ENCODE measurements at regions not wholly inside any gene's neighbourhood (a gene's known extent, or its start where the extent isn't known, plus 50 kb on each side); places are given as distances from the start of the nearest gene placed in this dataset.

DNA sequence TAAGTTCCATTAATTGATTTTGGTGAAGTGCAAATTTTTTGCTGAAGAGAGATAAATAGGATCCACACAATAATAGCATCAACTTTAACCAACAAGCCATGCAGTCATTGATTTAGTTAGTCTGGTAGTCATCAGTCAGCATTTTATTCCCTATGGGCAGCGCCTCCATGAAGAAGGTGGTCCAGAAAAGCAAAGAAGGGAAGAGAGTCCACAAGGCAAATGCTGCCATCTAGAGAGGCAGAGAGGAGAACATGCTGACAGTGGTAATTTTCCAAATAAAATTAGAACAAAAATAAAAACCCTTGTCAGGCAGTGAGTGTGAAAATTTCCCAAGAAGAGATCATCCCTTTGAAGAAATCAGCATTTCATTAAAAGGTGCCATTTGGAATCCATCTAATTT lies 366.7 kb upstream of the FAM241A start:
- H3K4me1 ChIP-seq (ENCODE audit: control insufficient read depth in 4 of 4, insufficient read depth in 4 of 4, low read length in 3 of 4), result no peaks in the 10 kb centered on the region
- H3K9me3 ChIP-seq (ENCODE audit: control insufficient read depth in 4 of 4, low read length in 3 of 4), result no peaks in the 10 kb centered on the region
- 54% methylated on average over 1 of the region's 1 CpG for WGBS
- no peak overlapping the region for H3K27ac ChIP-seq (ENCODE audit: low read depth in 1 of 2, low read length in 2 of 2)
- TF ChIP-seq SP1 (IDR thresholded peaks at IDR 0.05) (no peak), GABPA (IDR thresholded peaks at IDR 0.05 in 1 of 2, conservative IDR thresholded peaks at IDR 0.05 in 1 of 2) (no peak), HNF4G (IDR thresholded peaks at IDR 0.05) (no peak), HNF4A (conservative IDR thresholded peaks at IDR 0.05) (no peak), RXRA (IDR thresholded peaks at IDR 0.05) (no peak), YY1 (IDR thresholded peaks at IDR 0.05) (no peak)
- TF ChIP-seq, protein P1, sequence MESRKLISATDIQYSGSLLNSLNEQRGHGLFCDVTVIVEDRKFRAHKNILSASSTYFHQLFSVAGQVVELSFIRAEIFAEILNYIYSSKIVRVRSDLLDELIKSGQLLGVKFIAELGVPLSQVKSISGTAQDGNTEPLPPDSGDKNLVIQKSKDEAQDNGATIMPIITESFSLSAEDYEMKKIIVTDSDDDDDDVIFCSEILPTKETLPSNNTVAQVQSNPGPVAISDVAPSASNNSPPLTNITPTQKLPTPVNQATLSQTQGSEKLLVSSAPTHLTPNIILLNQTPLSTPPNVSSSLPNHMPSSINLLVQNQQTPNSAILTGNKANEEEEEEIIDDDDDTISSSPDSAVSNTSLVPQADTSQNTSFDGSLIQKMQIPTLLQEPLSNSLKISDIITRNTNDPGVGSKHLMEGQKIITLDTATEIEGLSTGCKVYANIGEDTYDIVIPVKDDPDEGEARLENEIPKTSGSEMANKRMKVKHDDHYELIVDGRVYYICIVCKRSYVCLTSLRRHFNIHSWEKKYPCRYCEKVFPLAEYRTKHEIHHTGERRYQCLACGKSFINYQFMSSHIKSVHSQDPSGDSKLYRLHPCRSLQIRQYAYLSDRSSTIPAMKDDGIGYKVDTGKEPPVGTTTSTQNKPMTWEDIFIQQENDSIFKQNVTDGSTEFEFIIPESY (IDR thresholded peaks at IDR 0.05), result no peak
- TF ChIP-seq, protein P2, sequence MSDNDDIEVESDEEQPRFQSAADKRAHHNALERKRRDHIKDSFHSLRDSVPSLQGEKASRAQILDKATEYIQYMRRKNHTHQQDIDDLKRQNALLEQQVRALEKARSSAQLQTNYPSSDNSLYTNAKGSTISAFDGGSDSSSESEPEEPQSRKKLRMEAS (IDR thresholded peaks at IDR 0.05), result no peak
- TF ChIP-seq, protein P3, sequence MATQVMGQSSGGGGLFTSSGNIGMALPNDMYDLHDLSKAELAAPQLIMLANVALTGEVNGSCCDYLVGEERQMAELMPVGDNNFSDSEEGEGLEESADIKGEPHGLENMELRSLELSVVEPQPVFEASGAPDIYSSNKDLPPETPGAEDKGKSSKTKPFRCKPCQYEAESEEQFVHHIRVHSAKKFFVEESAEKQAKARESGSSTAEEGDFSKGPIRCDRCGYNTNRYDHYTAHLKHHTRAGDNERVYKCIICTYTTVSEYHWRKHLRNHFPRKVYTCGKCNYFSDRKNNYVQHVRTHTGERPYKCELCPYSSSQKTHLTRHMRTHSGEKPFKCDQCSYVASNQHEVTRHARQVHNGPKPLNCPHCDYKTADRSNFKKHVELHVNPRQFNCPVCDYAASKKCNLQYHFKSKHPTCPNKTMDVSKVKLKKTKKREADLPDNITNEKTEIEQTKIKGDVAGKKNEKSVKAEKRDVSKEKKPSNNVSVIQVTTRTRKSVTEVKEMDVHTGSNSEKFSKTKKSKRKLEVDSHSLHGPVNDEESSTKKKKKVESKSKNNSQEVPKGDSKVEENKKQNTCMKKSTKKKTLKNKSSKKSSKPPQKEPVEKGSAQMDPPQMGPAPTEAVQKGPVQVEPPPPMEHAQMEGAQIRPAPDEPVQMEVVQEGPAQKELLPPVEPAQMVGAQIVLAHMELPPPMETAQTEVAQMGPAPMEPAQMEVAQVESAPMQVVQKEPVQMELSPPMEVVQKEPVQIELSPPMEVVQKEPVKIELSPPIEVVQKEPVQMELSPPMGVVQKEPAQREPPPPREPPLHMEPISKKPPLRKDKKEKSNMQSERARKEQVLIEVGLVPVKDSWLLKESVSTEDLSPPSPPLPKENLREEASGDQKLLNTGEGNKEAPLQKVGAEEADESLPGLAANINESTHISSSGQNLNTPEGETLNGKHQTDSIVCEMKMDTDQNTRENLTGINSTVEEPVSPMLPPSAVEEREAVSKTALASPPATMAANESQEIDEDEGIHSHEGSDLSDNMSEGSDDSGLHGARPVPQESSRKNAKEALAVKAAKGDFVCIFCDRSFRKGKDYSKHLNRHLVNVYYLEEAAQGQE (IDR thresholded peaks at IDR 0.05), result no peak
- no peak overlapping the region for H3K9ac ChIP-seq (ENCODE audit: low read depth in 1 of 2, low read length in 2 of 2)
- H3K4me3 ChIP-seq (ENCODE audit: low read depth in 1 of 3, low read length in 3 of 3), result no peak overlapping the region
- no peaks in the 10 kb centered on the region for H3K36me3 ChIP-seq (ENCODE audit: control insufficient read depth in 4 of 4, insufficient read depth in 3 of 4, low read depth in 1 of 4, low read length in 3 of 4)
- DNase-seq (ENCODE audit: low spot score), result no peak
- H3K27me3 ChIP-seq (ENCODE audit: control insufficient read depth in 4 of 4, insufficient read depth in 4 of 4, low read length in 3 of 4), result peaks cover 0 to 2% (median 1%) of the 10 kb centered on the region in 4 donors

DNA sequence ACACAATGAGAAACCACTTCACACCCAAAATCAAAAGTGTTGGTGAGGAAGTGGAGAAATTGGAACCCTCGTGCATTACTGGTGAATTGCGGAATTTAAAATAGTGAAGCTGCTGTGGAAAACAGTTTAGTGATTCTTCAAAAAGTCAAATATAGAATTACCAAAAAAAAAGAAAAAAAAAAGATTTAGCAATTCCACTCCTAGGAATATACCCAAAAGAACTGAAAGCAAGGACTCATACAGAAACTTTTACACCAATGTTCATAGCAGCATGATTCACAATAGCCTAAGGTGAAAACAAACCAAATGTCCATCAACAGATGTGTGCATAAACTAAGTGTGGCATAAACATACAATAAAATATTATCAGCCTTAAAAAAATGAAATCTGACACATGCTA lies 364.3 kb upstream of the FAM241A start:
- Histone ChIP-seq H3K27me3 (ENCODE audit: control insufficient read depth in 4 of 4, insufficient read depth in 4 of 4, low read length in 3 of 4) (peaks cover 0 to 2% (median 1%) of the 10 kb centered on the region in 4 donors), H3K9me3 (ENCODE audit: control insufficient read depth in 4 of 4, low read length in 3 of 4) (no peaks in the 10 kb centered on the region), H3K27ac (ENCODE audit: low read depth in 1 of 2, low read length in 2 of 2) (no peak overlapping the region), H3K4me1 (ENCODE audit: control insufficient read depth in 4 of 4, insufficient read depth in 4 of 4, low read length in 3 of 4) (no peaks in the 10 kb centered on the region), H3K36me3 (ENCODE audit: control insufficient read depth in 4 of 4, insufficient read depth in 3 of 4, low read depth in 1 of 4, low read length in 3 of 4) (no peaks in the 10 kb centered on the region), H3K4me3 (ENCODE audit: low read depth in 1 of 3, low read length in 3 of 3) (no peak overlapping the region), H3K9ac (ENCODE audit: low read depth in 1 of 2, low read length in 2 of 2) (no peak overlapping the region)
- TF ChIP-seq RAD21 (IDR thresholded peaks at IDR 0.05), result no peak
- WGBS, result 91% methylated on average over 2 of the region's 2 CpGs
- no peak for DNase-seq (ENCODE audit: low spot score)

DNA sequence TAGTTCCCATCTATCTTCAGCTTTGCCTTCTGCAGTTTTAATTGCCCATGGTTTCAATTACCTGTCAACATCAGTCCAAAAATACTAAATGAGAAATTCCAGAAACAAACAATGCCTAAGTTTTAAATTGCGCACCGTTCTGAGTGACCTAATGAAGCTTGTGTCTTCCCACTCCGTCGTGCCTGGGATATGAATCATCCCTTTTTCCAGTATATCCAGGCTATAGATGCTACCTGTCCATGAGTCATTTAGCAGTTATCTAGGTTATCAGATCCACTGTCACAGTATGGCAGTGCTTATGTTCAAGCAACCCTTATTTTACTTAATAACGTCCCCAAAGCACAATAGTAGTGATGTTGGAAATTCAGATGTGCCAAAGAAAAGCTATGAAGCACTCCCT lies 363.6 kb upstream of the FAM241A start:
- no peak overlapping the region for H3K9ac ChIP-seq (ENCODE audit: low read depth in 1 of 2, low read length in 2 of 2)
- no peaks in the 10 kb centered on the region for H3K4me1 ChIP-seq (ENCODE audit: control insufficient read depth in 4 of 4, insufficient read depth in 4 of 4, low read length in 3 of 4)
- H3K9me3 ChIP-seq (ENCODE audit: control insufficient read depth in 4 of 4, low read length in 3 of 4), result no peaks in the 10 kb centered on the region
- H3K4me3 ChIP-seq (ENCODE audit: low read depth in 1 of 3, low read length in 3 of 3), result no peak overlapping the region
- 82% methylated on average over 5 of the region's 5 CpGs for WGBS
- peaks cover 0 to 2% (median 1%) of the 10 kb centered on the region in 4 donors for H3K27me3 ChIP-seq (ENCODE audit: control insufficient read depth in 4 of 4, insufficient read depth in 4 of 4, low read length in 3 of 4)
- no peaks in the 10 kb centered on the region for H3K36me3 ChIP-seq (ENCODE audit: control insufficient read depth in 4 of 4, insufficient read depth in 3 of 4, low read depth in 1 of 4, low read length in 3 of 4)
- TF ChIP-seq TAF1 (conservative IDR thresholded peaks at IDR 0.05), result no peak
- TF ChIP-seq EGR1 (IDR thresholded peaks at IDR 0.05; ENCODE audit: low read depth in 2 of 2), result no peak
- TF ChIP-seq FOXA2 (IDR thresholded peaks at IDR 0.05), result no peak
- DNase-seq (ENCODE audit: low spot score), result no peak
- H3K27ac ChIP-seq (ENCODE audit: low read depth in 1 of 2, low read length in 2 of 2), result no peak overlapping the region

All from liver (tissue), 7 donors.